GM21390 (cell line): ENCODE measurements at regions not wholly inside any gene's neighbourhood (a gene's known extent, or its start where the extent isn't known, plus 50 kb on each side); places are given as distances from the start of the nearest gene placed in this dataset.
"Not testable (repeated sequence)": the region's sequence is repeated elsewhere in the genome, so short reads cannot be mapped to it uniquely, and the experiment has no call there.

Experiments used
- ATAC-seq: cut with Tn5 transposase; IDR thresholded peaks from one replicate; pipeline ENCODE4 v1.9.1; 2021; ENCODE audit not compliant: unreplicated experiment

- ATAC-seq: no peak
Observed at GRCh38 chr2:150066490-150066889, 421.0 kb downstream of the RND3 start.

DNA sequence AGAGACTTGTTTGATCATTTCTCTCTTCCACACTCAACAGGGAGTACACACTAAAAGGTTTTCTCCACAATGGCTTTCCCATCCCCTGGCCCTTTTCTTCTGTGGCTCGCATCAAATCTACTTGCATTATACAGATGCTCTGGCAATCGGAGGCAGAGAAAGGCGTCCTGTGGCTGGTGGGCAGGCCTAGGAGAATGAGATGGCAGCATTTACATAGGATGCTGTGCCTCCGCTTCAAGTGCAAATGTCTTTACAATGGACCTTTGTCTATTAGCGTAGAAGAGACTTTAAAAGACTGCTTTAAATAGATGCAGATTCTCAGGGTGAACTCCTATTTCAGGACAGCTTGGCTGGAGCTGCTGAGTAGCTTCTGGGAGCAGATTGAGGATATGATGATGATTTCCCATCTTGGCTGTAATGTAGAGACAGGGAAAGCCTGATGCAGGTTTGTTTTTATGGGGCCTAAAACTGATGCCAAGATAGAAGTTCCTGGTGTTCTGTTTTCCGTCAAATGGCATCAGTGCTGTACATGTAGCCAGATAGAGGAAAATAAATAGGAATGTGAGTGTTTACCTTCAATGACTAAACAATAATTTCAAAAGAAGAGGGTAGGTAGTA, 423.4 kb downstream of the RND3 start:
- no peak for ATAC-seq

DNA sequence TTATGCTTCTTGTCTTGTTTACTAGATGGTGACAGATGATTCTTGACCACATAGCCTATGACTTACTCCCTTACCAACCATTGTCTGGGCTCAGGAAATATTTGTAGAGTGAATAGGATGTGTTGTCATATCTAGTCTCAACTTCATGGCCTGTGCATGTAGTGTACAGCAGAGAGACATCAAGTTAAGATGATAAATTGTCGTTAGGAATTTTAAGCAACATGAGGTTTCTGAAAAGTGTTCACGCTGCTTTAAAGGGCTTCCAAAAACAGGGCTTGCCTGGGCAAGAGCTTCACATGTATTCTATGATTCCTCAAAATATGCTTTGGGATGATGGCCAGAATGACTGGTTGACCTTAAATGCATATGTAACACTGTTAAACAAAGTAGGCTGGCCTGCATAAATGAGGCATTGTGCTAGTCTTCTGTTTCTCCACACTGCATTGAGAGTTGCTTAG, 424.0 kb downstream of the RND3 start:
- ATAC-seq: no peak

- ATAC-seq: no peak
Observed at GRCh38 chr2:150062416-150062815, 425.1 kb downstream of the RND3 start.

GRCh38 chr2:150060341-150060740, 427.1 kb downstream of the RND3 start:
- no peak for ATAC-seq

DNA sequence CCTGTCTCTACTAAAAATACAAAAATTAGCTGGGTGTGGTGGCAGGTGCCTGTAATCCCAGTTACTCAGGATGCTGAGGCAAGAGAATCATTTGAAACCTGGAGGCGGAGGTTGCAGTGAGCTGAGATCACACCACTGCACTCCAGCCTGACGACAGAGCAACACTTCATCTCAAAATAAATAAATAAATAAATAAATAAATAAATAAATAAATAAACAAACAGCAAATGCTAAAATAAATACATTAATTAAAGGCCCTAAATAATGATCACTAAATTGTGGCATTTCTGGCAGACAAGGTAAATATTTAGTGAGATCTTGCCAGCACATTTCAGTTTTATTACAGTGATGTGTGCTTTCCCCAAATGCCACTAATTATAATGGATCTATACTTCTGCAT, 427.8 kb downstream of the RND3 start:
- not testable (repeated sequence) for ATAC-seq

- no peak for ATAC-seq
Observed at GRCh38 chr2:150052457-150052856, 435.0 kb downstream of the RND3 start.

GRCh38 chr2:150051004-150051403, 436.5 kb downstream of the RND3 start:
- peak; percentile 73 for ATAC-seq

DNA sequence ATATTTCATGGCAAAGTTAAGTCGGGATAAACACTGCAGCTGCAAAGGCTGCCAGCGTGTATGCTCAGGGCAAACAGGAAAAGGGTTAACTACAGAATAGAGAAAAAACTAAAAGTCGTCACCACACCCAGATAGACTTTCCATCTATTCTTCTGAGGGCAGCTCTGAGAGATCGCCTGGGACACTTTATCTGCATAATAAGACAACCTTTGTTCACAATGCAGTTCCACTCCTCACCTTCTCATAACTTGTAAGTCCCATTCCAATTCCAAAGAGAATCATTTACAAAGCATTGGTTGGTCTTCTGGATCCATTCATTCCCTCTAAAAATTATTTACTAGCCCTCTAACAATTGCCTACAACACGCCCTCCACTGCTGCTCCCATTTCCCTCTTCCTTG, 437.4 kb downstream of the RND3 start:
- no peak for ATAC-seq

- ATAC-seq: no peak
Observed at GRCh38 chr2:150047620-150048222, 439.7 kb downstream of the RND3 start.

DNA sequence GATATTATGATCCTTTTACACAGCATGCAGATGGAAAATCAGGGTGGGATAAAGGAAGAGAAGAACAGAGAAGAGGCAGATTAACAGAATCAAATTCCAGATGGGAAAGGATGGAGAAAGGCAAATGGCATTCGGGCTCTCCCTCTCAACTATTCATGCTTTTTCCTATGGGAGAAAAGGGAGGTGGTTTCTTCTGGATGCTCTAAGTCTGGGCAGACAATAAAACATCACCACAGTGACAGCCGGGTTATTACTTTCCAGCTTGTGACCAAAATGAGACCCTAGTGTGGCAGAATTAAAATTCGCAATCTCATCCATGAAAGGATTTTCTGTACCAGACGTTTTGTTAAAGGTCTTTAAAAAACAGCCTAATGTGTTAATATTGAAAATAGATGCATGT, 440.7 kb downstream of the RND3 start:
- no peak for ATAC-seq

GRCh38 chr2:150046211-150046610, 441.3 kb downstream of the RND3 start:
- no peak for ATAC-seq

- no peak for ATAC-seq
Observed at GRCh38 chr2:150045601-150046000, 441.9 kb downstream of the RND3 start.

DNA sequence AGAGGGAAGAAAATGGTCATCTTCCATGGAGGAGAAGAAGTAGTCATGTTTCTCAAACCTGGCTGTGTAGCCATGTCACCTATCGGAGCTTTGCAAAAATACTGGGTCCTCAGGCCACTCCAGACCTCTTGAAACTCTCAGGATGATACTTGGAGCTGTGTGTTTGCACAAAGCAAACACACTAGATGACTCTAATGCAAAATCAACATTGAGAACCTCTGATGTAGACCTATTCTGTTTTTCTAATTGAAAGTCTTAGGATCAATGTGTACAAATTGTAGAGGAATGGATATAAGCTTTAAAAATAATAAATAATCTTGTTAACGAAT, 444.3 kb downstream of the RND3 start:
- no peak for ATAC-seq

DNA sequence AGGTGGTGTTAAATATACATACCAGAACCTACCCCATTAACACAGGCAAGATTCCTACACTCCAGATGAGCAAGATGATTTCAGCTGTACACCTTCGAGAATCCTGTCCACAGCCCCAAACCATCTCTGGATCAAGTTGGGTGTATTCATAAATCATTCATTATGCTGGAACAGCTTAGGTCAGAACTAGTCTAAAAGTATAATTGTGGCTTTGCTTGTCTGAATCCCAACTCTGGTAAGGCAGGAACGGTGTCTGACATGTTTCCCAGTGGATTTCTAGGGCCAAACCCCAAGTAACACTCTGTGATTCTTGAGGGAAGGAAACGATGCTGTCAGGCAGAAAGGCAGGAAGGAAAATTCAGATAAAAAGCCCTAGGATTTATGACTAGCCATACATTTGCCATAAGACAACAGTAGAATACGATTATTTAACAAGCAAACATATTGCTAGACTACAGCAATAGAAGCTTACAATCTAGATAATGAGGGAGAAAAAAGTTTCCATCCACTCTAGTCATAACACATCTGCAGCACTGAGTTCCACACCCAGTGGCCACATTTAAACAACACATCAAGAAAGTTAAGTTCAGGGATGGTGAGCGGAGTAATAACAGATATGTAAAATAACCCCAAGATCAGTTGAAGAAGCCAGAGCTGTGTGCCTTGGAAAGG, 444.8 kb downstream of the RND3 start:
- ATAC-seq: no peak

GRCh38 chr2:150041722-150042425, 445.6 kb downstream of the RND3 start:
- ATAC-seq: no peak

GRCh38 chr2:150036622-150037021, 449.0 kb upstream of the MMADHC start:
- ATAC-seq: no peak

DNA sequence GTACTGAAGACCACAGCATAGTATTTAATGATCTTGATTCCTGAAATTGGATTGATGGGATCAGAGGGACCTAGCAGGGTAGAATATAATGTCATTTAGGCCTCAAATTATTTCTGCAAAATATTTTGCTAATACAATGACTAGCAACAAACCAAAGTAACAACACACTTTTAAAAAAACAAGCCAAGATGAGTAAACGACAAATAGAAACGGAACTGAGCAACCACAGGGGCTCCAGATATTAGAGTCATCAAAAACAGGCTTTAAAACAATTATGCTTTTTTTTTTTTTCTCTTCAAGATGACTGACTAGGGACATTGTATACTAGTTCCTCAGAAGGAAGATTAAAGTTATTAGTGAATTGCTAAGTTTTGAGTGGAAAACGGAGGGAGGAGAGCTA, 447.1 kb upstream of the MMADHC start:
- ATAC-seq: no peak

DNA sequence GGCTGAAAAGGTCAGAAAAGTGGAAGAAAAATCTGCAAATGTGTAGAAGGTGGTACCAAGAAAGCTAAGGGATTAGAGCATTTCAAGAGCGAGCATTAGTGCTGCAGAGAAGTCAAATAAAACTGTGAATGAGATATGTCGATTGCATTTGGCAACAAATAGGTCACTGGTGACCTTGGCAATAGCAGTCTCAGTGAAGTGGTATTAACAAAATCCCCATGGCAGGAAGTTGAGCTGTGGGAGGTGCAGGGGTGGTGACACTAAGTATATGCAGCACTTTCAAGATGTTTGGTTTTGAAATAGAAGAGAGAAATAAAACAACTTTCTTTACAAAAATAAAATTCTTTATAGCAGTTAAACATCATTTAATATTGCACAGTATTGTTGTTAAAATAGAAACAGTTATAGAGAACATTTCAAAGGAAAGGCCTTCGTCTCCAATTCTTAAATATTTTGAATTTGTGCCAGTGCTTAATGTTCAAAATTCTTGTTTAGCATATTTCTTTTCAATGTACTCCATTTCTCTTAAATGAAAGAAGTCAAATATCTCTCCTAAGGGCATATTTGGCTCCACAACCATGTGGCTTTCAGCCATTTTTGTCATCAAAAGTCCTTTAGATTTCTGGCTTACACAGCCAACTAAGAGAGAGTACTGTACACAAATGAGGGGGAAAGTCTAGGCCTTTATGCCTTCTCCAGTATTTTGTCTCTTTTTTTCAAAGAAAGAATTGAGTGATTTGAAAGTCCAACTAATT, 443.0 kb upstream of the MMADHC start:
- ATAC-seq: no peak

DNA sequence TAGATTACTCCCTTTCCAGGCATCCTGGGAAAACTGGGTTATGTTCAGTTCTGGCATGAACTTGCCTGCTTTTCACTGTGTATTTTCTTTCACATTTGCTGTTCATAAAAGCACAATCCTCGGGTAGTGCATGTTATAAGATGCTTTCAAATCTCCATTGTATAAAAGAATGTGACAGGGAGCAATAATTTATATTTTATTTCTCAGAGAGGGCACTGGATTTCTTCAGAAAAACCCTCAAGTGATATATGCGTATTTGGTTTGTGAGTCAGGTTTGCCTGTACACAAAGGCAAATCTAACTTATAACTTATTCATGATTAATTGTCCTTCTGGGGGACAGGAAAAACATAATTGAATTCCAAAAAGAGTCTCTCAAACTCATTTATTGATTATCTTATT, 440.7 kb upstream of the MMADHC start:
- no peak for ATAC-seq

GRCh38 chr2:150027164-150027563, 439.6 kb upstream of the MMADHC start:
- ATAC-seq: no peak
